Type B pancreatic cell (in vitro differentiated cells): ENCODE measurements at regions not wholly inside any gene's neighbourhood (a gene's known extent, or its start where the extent isn't known, plus 50 kb on each side); places are given as distances from the start of the nearest gene placed in this dataset.
"Not testable (repeated sequence)": the region's sequence is repeated elsewhere in the genome, so short reads cannot be mapped to it uniquely, and the experiment has no call there.

Source experiments
- DNase-seq: peaks from one replicate; pipeline ENCODE4 v3.0.0; 2021; ENCODE audit warnings: mixed read lengths; ENCODE audit not compliant: unreplicated experiment; ENCODE audit errors: extremely low spot score
- H3K27ac Mint-ChIP-seq: 2 replicates; pipeline ENCODE4 v1.8.0; 2021; ENCODE audit warnings: mild to moderate bottlenecking, mixed read lengths
- H3K27me3 Mint-ChIP-seq: 2 replicates; pipeline ENCODE4 v1.8.0; 2021; ENCODE audit warnings: mixed read lengths
- H3K36me3 Mint-ChIP-seq: 2 replicates; pipeline ENCODE4 v1.8.0; 2021; ENCODE audit warnings: mixed read lengths
- H3K4me1 Mint-ChIP-seq: one replicate; pipeline ENCODE4 v1.8.0; 2021; ENCODE audit warnings: mixed read lengths; ENCODE audit not compliant: unreplicated experiment
- H3K4me3 Mint-ChIP-seq: 2 replicates; pipeline ENCODE4 v1.8.0; 2021; ENCODE audit warnings: mild to moderate bottlenecking, mixed read lengths
- H3K9me3 Mint-ChIP-seq: 2 replicates; pipeline ENCODE4 v1.8.0; 2021; ENCODE audit warnings: mixed read lengths
- CTCF ChIP-seq: fragments of 200-600 bp; sonication (generic); conservative IDR thresholded peaks from 2 replicates; pipeline ENCODE4 v1.5.0; 2021; ENCODE audit warnings: antibody characterized with exemption, mild to moderate bottlenecking

- DNase-seq = no peak
- Mint-ChIP-seq H3K4me1 (no peaks in the 10 kb centered on the region), H3K27ac (no peak overlapping the region), H3K9me3 (peaks cover 13% of the 10 kb centered on the region), H3K27me3 (no peaks in the 10 kb centered on the region), H3K36me3 (no peaks in the 10 kb centered on the region), H3K4me3 (no peak overlapping the region)
- no peak for TF ChIP-seq CTCF
Observed at GRCh38 chr7:24152877-24153472, 131.0 kb upstream of the NPY start.

GRCh38 chr7:24157666-24158065 is 126.3 kb upstream of the NPY start:
- H3K9me3 Mint-ChIP-seq = peaks cover 8% of the 10 kb centered on the region
- H3K36me3 Mint-ChIP-seq = no peaks in the 10 kb centered on the region
- TF ChIP-seq CTCF = no peak
- no peak overlapping the region for H3K27ac Mint-ChIP-seq
- no peaks in the 10 kb centered on the region for H3K27me3 Mint-ChIP-seq
- H3K4me3 Mint-ChIP-seq = no peak overlapping the region
- no peak for DNase-seq
- no peaks in the 10 kb centered on the region for H3K4me1 Mint-ChIP-seq

- no peak for TF ChIP-seq CTCF
- Mint-ChIP-seq H3K4me1 (no peaks in the 10 kb centered on the region), H3K27me3 (no peaks in the 10 kb centered on the region), H3K4me3 (no peak overlapping the region), H3K27ac (no peak overlapping the region), H3K9me3 (peaks cover 13% of the 10 kb centered on the region), H3K36me3 (no peaks in the 10 kb centered on the region)
- DNase-seq = no peak
Observed at GRCh38 chr7:24158975-24159374, 125.0 kb upstream of the NPY start.

- no peaks in the 10 kb centered on the region for H3K36me3 Mint-ChIP-seq
- TF ChIP-seq CTCF = no peak
- H3K4me1 Mint-ChIP-seq = peaks cover 6% of the 10 kb centered on the region
- H3K27ac Mint-ChIP-seq = no peak overlapping the region
- no peak for DNase-seq
- H3K27me3 Mint-ChIP-seq = no peaks in the 10 kb centered on the region
- H3K4me3 Mint-ChIP-seq = no peak overlapping the region
- peaks cover 16% of the 10 kb centered on the region for H3K9me3 Mint-ChIP-seq
Observed at GRCh38 chr7:24164401-24164800, 119.6 kb upstream of the NPY start.

GRCh38 chr7:24169077-24169624 is 114.8 kb upstream of the NPY start:
- no peak for TF ChIP-seq CTCF
- H3K27me3 Mint-ChIP-seq = no peaks in the 10 kb centered on the region
- no peak overlapping the region for H3K4me3 Mint-ChIP-seq
- no peaks in the 10 kb centered on the region for H3K36me3 Mint-ChIP-seq
- H3K9me3 Mint-ChIP-seq = peaks cover 15% of the 10 kb centered on the region
- peaks cover 13% of the 10 kb centered on the region for H3K4me1 Mint-ChIP-seq
- H3K27ac Mint-ChIP-seq = no peak overlapping the region
- no peak for DNase-seq

- H3K36me3 Mint-ChIP-seq, H3K27me3 Mint-ChIP-seq, H3K27ac Mint-ChIP-seq: not testable (repeated sequence)
Observed at GRCh38 chr7:24171951-24172350, 112.0 kb upstream of the NPY start.

More at GRCh38 chr7:24171951-24172350, 112.0 kb upstream of the NPY start:
- not testable (repeated sequence) for DNase-seq, H3K4me3 Mint-ChIP-seq, H3K4me1 Mint-ChIP-seq, H3K9me3 Mint-ChIP-seq
